Activated CD4-positive, alpha-beta T cell treated with anti-CD3 and anti-CD28 coated beads for 36 hours (primary cell): ENCODE measurements at regions not wholly inside any gene's neighbourhood (a gene's known extent, or its start where the extent isn't known, plus 50 kb on each side); places are given as distances from the start of the nearest gene placed in this dataset.

Experiments
- ATAC-seq: fragments of 200-7000 bp; cut with Tn5 transposase; one replicate; pipeline ENCODE4 v1.10.0; 2021; ENCODE audit warnings: mild to moderate bottlenecking, moderate library complexity
- CTCF ChIA-PET: fragments of 350-600 bp; sonication (Branson Sonifier 250); formaldehyde crosslinking; loops from one replicate; lab custom pipeline; 2021; ENCODE audit warnings: antibody characterized with exemption; lab: Charles Lee
- POLR2A ChIA-PET: fragments of 350-600 bp; sonication (Branson Sonifier 250); formaldehyde crosslinking; loops from one replicate; lab custom pipeline; 2021; ENCODE audit warnings: antibody characterized with exemption, inconsistent platforms; lab: Charles Lee
- DNase-seq: peaks from one replicate; pipeline ENCODE4 v3.0.0-alpha.2; 2020
- H3K27ac Mint-ChIP-seq: one replicate; pipeline ENCODE4 v1.8.0; 2021; ENCODE audit warnings: mixed read lengths
- H3K27me3 Mint-ChIP-seq: one replicate; pipeline ENCODE4 v1.8.0; 2021; ENCODE audit warnings: mixed read lengths
- H3K36me3 Mint-ChIP-seq: one replicate; pipeline ENCODE4 v1.8.0; 2021; ENCODE audit warnings: low read depth, mixed read lengths
- H3K4me1 Mint-ChIP-seq: one replicate; pipeline ENCODE4 v1.8.0; 2021; ENCODE audit warnings: mixed read lengths
- H3K4me3 Mint-ChIP-seq: one replicate; pipeline ENCODE4 v1.8.0; 2021; ENCODE audit warnings: mild to moderate bottlenecking, moderate library complexity, mixed read lengths
- H3K9me3 Mint-ChIP-seq: one replicate; pipeline ENCODE4 v1.8.0; 2021; ENCODE audit warnings: low read depth, mixed read lengths
- intact Hi-C, 2 experiments: fragments of 100-400 bp; cut with DNase I in 1 of 2; cut with micrococcal nuclease in 1 of 2; formaldehyde crosslinking; loops; one replicate each; pipeline versions ENCODE4 v1.14.2 to v1.15.1; 2022 to 2024; cut with DNase I, micrococcal nuclease

GRCh38 chr3:151971814-151972579 is 98.6 kb downstream of the SUCNR1 start:
- ATAC-seq (no peak), DNase-seq (no peak)
- ChIA-PET CTCF (interaction anchor here (0.5 kb wide), 1 partner anchor 77 kb away, joined by 3 read pairs; no protein-coding TSS in a partner anchor), POLR2A (no interaction called here)
- H3K4me1 Mint-ChIP-seq = no peaks in the 10 kb centered on the region
- H3K9me3 Mint-ChIP-seq = no peaks in the 10 kb centered on the region
- no peak overlapping the region for H3K4me3 Mint-ChIP-seq
- H3K36me3 Mint-ChIP-seq = no peaks in the 10 kb centered on the region
- no peaks in the 10 kb centered on the region for H3K27me3 Mint-ChIP-seq
- intact Hi-C loops = no loop called here
- no peak overlapping the region for H3K27ac Mint-ChIP-seq

GRCh38 chr3:151974067-151974466 is 100.6 kb downstream of the SUCNR1 start:
- no peaks in the 10 kb centered on the region for H3K9me3 Mint-ChIP-seq
- CTCF ChIA-PET = no interaction called here

GRCh38 chr3:151976211-151977050 is 103.0 kb downstream of the SUCNR1 start:
- Mint-ChIP-seq H3K4me1 (no peaks in the 10 kb centered on the region), H3K27ac (no peak overlapping the region), H3K36me3 (no peaks in the 10 kb centered on the region), H3K9me3 (no peaks in the 10 kb centered on the region), H3K27me3 (no peaks in the 10 kb centered on the region), H3K4me3 (no peak overlapping the region)
- ATAC-seq (no peak), DNase-seq (no peak)
- POLR2A ChIA-PET = no interaction called here
- CTCF ChIA-PET = no interaction called here
- intact Hi-C loops = no loop called here

More at GRCh38 chr3:151974067-151974466, 100.6 kb downstream of the SUCNR1 start:
- POLR2A ChIA-PET = no interaction called here
- no peak overlapping the region for H3K27ac Mint-ChIP-seq
- no peaks in the 10 kb centered on the region for H3K36me3 Mint-ChIP-seq
- no peak for ATAC-seq
- no peaks in the 10 kb centered on the region for H3K27me3 Mint-ChIP-seq
- no peaks in the 10 kb centered on the region for H3K4me1 Mint-ChIP-seq
- no peak for DNase-seq
- no peak overlapping the region for H3K4me3 Mint-ChIP-seq
- intact Hi-C loops = no loop called here

- intact Hi-C loops = no loop called here
- Mint-ChIP-seq H3K9me3 (no peaks in the 10 kb centered on the region), H3K27me3 (no peaks in the 10 kb centered on the region), H3K4me3 (no peak overlapping the region), H3K36me3 (no peaks in the 10 kb centered on the region), H3K27ac (no peak overlapping the region), H3K4me1 (no peaks in the 10 kb centered on the region)
- ATAC-seq = no peak
- DNase-seq = no peak
- ChIA-PET CTCF (interaction anchor here (0.7 kb wide), 1 partner anchor 11 kb away, joined by 3 read pairs; no protein-coding TSS in a partner anchor), POLR2A (no interaction called here)
Measured at GRCh38 chr3:151979906-151980305, 106.5 kb downstream of the SUCNR1 start.

GRCh38 chr3:151983538-151983937 is 110.1 kb downstream of the SUCNR1 start:
- H3K4me3 Mint-ChIP-seq = no peak overlapping the region
- ATAC-seq = no peak
- no peaks in the 10 kb centered on the region for H3K4me1 Mint-ChIP-seq
- intact Hi-C loops = no loop called here
- H3K27me3 Mint-ChIP-seq = no peaks in the 10 kb centered on the region
- POLR2A ChIA-PET = no interaction called here
- CTCF ChIA-PET = no interaction called here
- no peaks in the 10 kb centered on the region for H3K36me3 Mint-ChIP-seq
- no peaks in the 10 kb centered on the region for H3K9me3 Mint-ChIP-seq
- no peak overlapping the region for H3K27ac Mint-ChIP-seq
- no peak for DNase-seq

- H3K4me3 Mint-ChIP-seq = no peak overlapping the region
- intact Hi-C loops = no loop called here
- CTCF ChIA-PET = interaction anchor here (0.6 to 1.3 kb wide), 3 partner anchors 9 to 524 kb away, joined by 3 read pairs; no protein-coding TSS in a partner anchor
- no peak overlapping the region for H3K27ac Mint-ChIP-seq
- DNase-seq = no peak
- ATAC-seq = no peak
- no peaks in the 10 kb centered on the region for H3K4me1 Mint-ChIP-seq
- H3K27me3 Mint-ChIP-seq = no peaks in the 10 kb centered on the region
- POLR2A ChIA-PET = no interaction called here
- H3K9me3 Mint-ChIP-seq = no peaks in the 10 kb centered on the region
- no peaks in the 10 kb centered on the region for H3K36me3 Mint-ChIP-seq
Measured at GRCh38 chr3:151985787-151986430, 112.5 kb downstream of the SUCNR1 start.

- Mint-ChIP-seq H3K4me1 (no peaks in the 10 kb centered on the region), H3K4me3 (no peak overlapping the region), H3K9me3 (no peaks in the 10 kb centered on the region), H3K36me3 (no peaks in the 10 kb centered on the region), H3K27ac (no peak overlapping the region), H3K27me3 (no peaks in the 10 kb centered on the region)
- no peak for DNase-seq
- intact Hi-C loops = no loop called here
- ATAC-seq = no peak
- POLR2A ChIA-PET = no interaction called here
- CTCF ChIA-PET = no interaction called here
Measured at GRCh38 chr3:151987893-151988292, 114.5 kb downstream of the SUCNR1 start.

- POLR2A ChIA-PET = no interaction called here
- H3K9me3 Mint-ChIP-seq = no peaks in the 10 kb centered on the region
- CTCF ChIA-PET = interaction anchor here (0.5 kb wide), 1 partner anchor 23 kb away, joined by 3 read pairs; no protein-coding TSS in a partner anchor
- H3K27ac Mint-ChIP-seq = no peak overlapping the region
- no peaks in the 10 kb centered on the region for H3K27me3 Mint-ChIP-seq
- no peak overlapping the region for H3K4me3 Mint-ChIP-seq
- DNase-seq = no peak
- intact Hi-C loops = no loop called here
- H3K36me3 Mint-ChIP-seq = no peaks in the 10 kb centered on the region
- ATAC-seq = no peak
- no peaks in the 10 kb centered on the region for H3K4me1 Mint-ChIP-seq
Measured at GRCh38 chr3:151989621-151990020, 116.2 kb downstream of the SUCNR1 start.

GRCh38 chr3:151990696-151991376 is 117.4 kb downstream of the SUCNR1 start:
- ChIA-PET CTCF (interaction anchor here (0.6 to 0.7 kb wide), 2 partner anchors 589 to 1922 kb away, joined by 3 to 4 read pairs; no protein-coding TSS in a partner anchor), POLR2A (no interaction called here)
- Mint-ChIP-seq H3K36me3 (no peaks in the 10 kb centered on the region), H3K4me1 (no peaks in the 10 kb centered on the region), H3K9me3 (no peaks in the 10 kb centered on the region), H3K27ac (no peak overlapping the region), H3K27me3 (no peaks in the 10 kb centered on the region), H3K4me3 (no peak overlapping the region)
- no peak for DNase-seq
- no peak for ATAC-seq
- intact Hi-C loops = no loop called here

GRCh38 chr3:151992326-151993041 is 119.0 kb downstream of the SUCNR1 start:
- Mint-ChIP-seq H3K9me3 (no peaks in the 10 kb centered on the region), H3K4me3 (no peak overlapping the region), H3K36me3 (no peaks in the 10 kb centered on the region), H3K27ac (no peak overlapping the region), H3K27me3 (no peaks in the 10 kb centered on the region), H3K4me1 (no peaks in the 10 kb centered on the region)
- intact Hi-C loops = no loop called here
- ATAC-seq (no peak), DNase-seq (no peak)
- ChIA-PET POLR2A (no interaction called here), CTCF (no interaction called here)
